ENCODE measurements at regions not wholly inside any gene's neighbourhood (a gene's known extent, or its start where the extent isn't known, plus 50 kb on each side); places are given as distances from the start of the nearest gene placed in this dataset.

DNA sequence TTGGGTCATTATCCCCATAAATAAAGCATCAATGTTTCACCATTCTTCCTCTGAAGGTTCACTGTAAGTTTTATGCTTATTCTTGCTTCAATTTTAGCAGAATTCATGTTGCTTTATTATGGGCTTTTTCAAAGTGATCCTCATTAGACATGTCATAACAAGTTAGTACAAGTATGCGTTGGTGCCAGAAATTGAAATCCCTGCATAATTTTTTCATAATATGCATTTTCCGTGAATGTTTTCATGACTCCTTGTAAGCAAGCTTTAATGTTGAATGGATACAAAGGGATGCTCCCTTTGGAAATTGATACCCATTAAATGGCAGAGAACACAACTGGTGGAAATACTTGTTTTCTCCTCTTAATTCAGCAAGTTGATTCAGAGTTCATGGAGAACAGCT is 179.7 kb downstream of the ST6GAL2 start:
- TF ChIP-seq, protein P1, sequence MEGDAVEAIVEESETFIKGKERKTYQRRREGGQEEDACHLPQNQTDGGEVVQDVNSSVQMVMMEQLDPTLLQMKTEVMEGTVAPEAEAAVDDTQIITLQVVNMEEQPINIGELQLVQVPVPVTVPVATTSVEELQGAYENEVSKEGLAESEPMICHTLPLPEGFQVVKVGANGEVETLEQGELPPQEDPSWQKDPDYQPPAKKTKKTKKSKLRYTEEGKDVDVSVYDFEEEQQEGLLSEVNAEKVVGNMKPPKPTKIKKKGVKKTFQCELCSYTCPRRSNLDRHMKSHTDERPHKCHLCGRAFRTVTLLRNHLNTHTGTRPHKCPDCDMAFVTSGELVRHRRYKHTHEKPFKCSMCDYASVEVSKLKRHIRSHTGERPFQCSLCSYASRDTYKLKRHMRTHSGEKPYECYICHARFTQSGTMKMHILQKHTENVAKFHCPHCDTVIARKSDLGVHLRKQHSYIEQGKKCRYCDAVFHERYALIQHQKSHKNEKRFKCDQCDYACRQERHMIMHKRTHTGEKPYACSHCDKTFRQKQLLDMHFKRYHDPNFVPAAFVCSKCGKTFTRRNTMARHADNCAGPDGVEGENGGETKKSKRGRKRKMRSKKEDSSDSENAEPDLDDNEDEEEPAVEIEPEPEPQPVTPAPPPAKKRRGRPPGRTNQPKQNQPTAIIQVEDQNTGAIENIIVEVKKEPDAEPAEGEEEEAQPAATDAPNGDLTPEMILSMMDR (IDR thresholded peaks at IDR 0.05; ENCODE audit: low read depth, low read length, missing input control): no peak
- TF ChIP-seq SP1 (IDR thresholded peaks at IDR 0.05) (no peak), YY1 (IDR thresholded peaks at IDR 0.05) (no peak), RXRA (IDR thresholded peaks at IDR 0.05) (no peak), TAF1 (conservative IDR thresholded peaks at IDR 0.05) (no peak), JUND (IDR thresholded peaks at IDR 0.05) (no peak), EGR1 (IDR thresholded peaks at IDR 0.05; ENCODE audit: low read depth in 2 of 2) (no peak), HNF4G (IDR thresholded peaks at IDR 0.05) (no peak)
- TF ChIP-seq, protein P2, sequence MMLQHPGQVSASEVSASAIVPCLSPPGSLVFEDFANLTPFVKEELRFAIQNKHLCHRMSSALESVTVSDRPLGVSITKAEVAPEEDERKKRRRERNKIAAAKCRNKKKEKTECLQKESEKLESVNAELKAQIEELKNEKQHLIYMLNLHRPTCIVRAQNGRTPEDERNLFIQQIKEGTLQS (IDR thresholded peaks at IDR 0.05): no peak
- TF ChIP-seq, protein P3, sequence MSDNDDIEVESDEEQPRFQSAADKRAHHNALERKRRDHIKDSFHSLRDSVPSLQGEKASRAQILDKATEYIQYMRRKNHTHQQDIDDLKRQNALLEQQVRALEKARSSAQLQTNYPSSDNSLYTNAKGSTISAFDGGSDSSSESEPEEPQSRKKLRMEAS (IDR thresholded peaks at IDR 0.05): no peak
- TF ChIP-seq, protein P4, sequence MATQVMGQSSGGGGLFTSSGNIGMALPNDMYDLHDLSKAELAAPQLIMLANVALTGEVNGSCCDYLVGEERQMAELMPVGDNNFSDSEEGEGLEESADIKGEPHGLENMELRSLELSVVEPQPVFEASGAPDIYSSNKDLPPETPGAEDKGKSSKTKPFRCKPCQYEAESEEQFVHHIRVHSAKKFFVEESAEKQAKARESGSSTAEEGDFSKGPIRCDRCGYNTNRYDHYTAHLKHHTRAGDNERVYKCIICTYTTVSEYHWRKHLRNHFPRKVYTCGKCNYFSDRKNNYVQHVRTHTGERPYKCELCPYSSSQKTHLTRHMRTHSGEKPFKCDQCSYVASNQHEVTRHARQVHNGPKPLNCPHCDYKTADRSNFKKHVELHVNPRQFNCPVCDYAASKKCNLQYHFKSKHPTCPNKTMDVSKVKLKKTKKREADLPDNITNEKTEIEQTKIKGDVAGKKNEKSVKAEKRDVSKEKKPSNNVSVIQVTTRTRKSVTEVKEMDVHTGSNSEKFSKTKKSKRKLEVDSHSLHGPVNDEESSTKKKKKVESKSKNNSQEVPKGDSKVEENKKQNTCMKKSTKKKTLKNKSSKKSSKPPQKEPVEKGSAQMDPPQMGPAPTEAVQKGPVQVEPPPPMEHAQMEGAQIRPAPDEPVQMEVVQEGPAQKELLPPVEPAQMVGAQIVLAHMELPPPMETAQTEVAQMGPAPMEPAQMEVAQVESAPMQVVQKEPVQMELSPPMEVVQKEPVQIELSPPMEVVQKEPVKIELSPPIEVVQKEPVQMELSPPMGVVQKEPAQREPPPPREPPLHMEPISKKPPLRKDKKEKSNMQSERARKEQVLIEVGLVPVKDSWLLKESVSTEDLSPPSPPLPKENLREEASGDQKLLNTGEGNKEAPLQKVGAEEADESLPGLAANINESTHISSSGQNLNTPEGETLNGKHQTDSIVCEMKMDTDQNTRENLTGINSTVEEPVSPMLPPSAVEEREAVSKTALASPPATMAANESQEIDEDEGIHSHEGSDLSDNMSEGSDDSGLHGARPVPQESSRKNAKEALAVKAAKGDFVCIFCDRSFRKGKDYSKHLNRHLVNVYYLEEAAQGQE (IDR thresholded peaks at IDR 0.05): no peak
- TF ChIP-seq, protein P5, sequence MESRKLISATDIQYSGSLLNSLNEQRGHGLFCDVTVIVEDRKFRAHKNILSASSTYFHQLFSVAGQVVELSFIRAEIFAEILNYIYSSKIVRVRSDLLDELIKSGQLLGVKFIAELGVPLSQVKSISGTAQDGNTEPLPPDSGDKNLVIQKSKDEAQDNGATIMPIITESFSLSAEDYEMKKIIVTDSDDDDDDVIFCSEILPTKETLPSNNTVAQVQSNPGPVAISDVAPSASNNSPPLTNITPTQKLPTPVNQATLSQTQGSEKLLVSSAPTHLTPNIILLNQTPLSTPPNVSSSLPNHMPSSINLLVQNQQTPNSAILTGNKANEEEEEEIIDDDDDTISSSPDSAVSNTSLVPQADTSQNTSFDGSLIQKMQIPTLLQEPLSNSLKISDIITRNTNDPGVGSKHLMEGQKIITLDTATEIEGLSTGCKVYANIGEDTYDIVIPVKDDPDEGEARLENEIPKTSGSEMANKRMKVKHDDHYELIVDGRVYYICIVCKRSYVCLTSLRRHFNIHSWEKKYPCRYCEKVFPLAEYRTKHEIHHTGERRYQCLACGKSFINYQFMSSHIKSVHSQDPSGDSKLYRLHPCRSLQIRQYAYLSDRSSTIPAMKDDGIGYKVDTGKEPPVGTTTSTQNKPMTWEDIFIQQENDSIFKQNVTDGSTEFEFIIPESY (IDR thresholded peaks at IDR 0.05): no peak

Data from liver (tissue), 3 donors.